ENCODE measurements at regions not wholly inside any gene's neighbourhood (a gene's known extent, or its start where the extent isn't known, plus 50 kb on each side); places are given as distances from the start of the nearest gene placed in this dataset.
"Not testable (repeated sequence)": the region's sequence is repeated elsewhere in the genome, so short reads cannot be mapped to it uniquely, and the experiment has no call there.

DNA sequence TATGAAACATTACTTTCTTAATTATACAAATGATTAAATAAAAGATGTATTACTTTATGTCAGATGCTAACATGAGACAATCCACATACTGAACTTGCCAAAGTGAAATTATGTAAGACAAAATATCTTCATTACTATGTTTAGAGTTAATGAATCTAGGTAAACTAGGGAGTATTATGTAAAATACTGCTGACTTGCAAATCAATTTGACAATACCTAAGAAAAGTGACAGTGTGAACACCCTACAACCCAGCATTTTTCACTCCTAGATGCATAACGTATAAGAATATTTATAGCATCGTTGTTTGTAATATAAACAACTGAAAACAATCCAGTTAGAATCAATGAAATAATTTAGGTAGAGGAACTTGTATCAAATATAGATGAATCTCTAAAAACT, 546.3 kb downstream of the MAGEB5 start:
- H3K9me3 Mint-ChIP-seq (ENCODE audit: unreplicated experiment): no peaks in the 10 kb centered on the region
- H3K27me3 Mint-ChIP-seq (ENCODE audit: unreplicated experiment): no peaks in the 10 kb centered on the region
- H3K4me1 Mint-ChIP-seq (ENCODE audit: low read depth, unreplicated experiment): no peaks in the 10 kb centered on the region
- H3K36me3 Mint-ChIP-seq (ENCODE audit: unreplicated experiment): no peaks in the 10 kb centered on the region
- no peak for DNase-seq
- no peak overlapping the region for H3K27ac Mint-ChIP-seq (ENCODE audit: unreplicated experiment)
- TF ChIP-seq, protein P1, sequence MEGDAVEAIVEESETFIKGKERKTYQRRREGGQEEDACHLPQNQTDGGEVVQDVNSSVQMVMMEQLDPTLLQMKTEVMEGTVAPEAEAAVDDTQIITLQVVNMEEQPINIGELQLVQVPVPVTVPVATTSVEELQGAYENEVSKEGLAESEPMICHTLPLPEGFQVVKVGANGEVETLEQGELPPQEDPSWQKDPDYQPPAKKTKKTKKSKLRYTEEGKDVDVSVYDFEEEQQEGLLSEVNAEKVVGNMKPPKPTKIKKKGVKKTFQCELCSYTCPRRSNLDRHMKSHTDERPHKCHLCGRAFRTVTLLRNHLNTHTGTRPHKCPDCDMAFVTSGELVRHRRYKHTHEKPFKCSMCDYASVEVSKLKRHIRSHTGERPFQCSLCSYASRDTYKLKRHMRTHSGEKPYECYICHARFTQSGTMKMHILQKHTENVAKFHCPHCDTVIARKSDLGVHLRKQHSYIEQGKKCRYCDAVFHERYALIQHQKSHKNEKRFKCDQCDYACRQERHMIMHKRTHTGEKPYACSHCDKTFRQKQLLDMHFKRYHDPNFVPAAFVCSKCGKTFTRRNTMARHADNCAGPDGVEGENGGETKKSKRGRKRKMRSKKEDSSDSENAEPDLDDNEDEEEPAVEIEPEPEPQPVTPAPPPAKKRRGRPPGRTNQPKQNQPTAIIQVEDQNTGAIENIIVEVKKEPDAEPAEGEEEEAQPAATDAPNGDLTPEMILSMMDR (IDR thresholded peaks at IDR 0.05; ENCODE audit: partially characterized antibody, unreplicated experiment): no peak
- H3K4me3 Mint-ChIP-seq (ENCODE audit: unreplicated experiment): no peak overlapping the region

DNA sequence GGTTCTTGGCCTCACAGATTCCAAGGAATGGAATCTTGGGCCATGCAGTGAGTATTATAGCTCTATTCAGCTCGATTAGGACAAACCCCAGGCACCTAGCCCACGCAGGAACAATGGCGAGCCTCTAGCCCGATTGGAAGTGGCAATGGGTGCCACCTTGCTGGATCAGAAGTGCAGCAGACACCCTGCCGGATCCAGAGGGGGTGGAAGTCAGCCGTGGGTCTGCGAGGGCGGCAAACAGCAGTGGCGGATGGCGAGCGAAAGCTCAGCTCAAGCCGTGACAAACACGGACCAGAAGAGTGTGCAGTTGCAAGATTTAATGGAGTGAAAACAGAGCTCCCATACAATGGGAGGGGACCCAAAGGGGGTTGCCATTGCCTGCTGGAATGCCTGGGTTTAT, 539.8 kb downstream of the MAGEB5 start:
- H3K27me3 Mint-ChIP-seq (ENCODE audit: unreplicated experiment); H3K36me3 Mint-ChIP-seq (ENCODE audit: unreplicated experiment); H3K27ac Mint-ChIP-seq (ENCODE audit: unreplicated experiment); H3K4me3 Mint-ChIP-seq (ENCODE audit: unreplicated experiment); DNase-seq; H3K4me1 Mint-ChIP-seq (ENCODE audit: low read depth, unreplicated experiment); H3K9me3 Mint-ChIP-seq (ENCODE audit: unreplicated experiment): not testable (repeated sequence)

GRCh38 chrX:26747877-26748276, 531.9 kb downstream of the MAGEB5 start:
- TF ChIP-seq, protein P1 (IDR thresholded peaks at IDR 0.05; ENCODE audit: partially characterized antibody, unreplicated experiment): no peak
- no peak for DNase-seq
- no peaks in the 10 kb centered on the region for H3K9me3 Mint-ChIP-seq (ENCODE audit: unreplicated experiment)
- H3K4me3 Mint-ChIP-seq (ENCODE audit: unreplicated experiment): no peak overlapping the region
- H3K27ac Mint-ChIP-seq (ENCODE audit: unreplicated experiment): no peak overlapping the region
- H3K27me3 Mint-ChIP-seq (ENCODE audit: unreplicated experiment): no peaks in the 10 kb centered on the region
- no peaks in the 10 kb centered on the region for H3K4me1 Mint-ChIP-seq (ENCODE audit: low read depth, unreplicated experiment)
- H3K36me3 Mint-ChIP-seq (ENCODE audit: unreplicated experiment): no peaks in the 10 kb centered on the region

- Mint-ChIP-seq H3K27me3 (ENCODE audit: unreplicated experiment) (no peaks in the 10 kb centered on the region), H3K4me3 (ENCODE audit: unreplicated experiment) (no peak overlapping the region), H3K36me3 (ENCODE audit: unreplicated experiment) (no peaks in the 10 kb centered on the region), H3K9me3 (ENCODE audit: unreplicated experiment) (peaks cover 1% of the 10 kb centered on the region), H3K27ac (ENCODE audit: unreplicated experiment) (no peak overlapping the region), H3K4me1 (ENCODE audit: low read depth, unreplicated experiment) (no peaks in the 10 kb centered on the region)
- TF ChIP-seq, protein P1 (IDR thresholded peaks at IDR 0.05; ENCODE audit: partially characterized antibody, unreplicated experiment): no peak
- no peak for DNase-seq
Observed at GRCh38 chrX:26722666-26723428, 506.9 kb downstream of the MAGEB5 start.

GRCh38 chrX:26672571-26672970, 456.6 kb downstream of the MAGEB5 start:
- Mint-ChIP-seq H3K9me3 (ENCODE audit: unreplicated experiment) (no peaks in the 10 kb centered on the region), H3K4me1 (ENCODE audit: low read depth, unreplicated experiment) (peaks cover 2% of the 10 kb centered on the region), H3K27me3 (ENCODE audit: unreplicated experiment) (no peaks in the 10 kb centered on the region), H3K36me3 (ENCODE audit: unreplicated experiment) (no peaks in the 10 kb centered on the region), H3K27ac (ENCODE audit: unreplicated experiment) (no peak overlapping the region), H3K4me3 (ENCODE audit: unreplicated experiment) (no peak overlapping the region)
- no peak for DNase-seq
- TF ChIP-seq, protein P1 (IDR thresholded peaks at IDR 0.05; ENCODE audit: partially characterized antibody, unreplicated experiment): no peak

Data from glutamatergic neuron (in vitro differentiated cells).